ENCODE measurements at regions not wholly inside any gene's neighbourhood (a gene's known extent, or its start where the extent isn't known, plus 50 kb on each side); places are given as distances from the start of the nearest gene placed in this dataset.

DNA sequence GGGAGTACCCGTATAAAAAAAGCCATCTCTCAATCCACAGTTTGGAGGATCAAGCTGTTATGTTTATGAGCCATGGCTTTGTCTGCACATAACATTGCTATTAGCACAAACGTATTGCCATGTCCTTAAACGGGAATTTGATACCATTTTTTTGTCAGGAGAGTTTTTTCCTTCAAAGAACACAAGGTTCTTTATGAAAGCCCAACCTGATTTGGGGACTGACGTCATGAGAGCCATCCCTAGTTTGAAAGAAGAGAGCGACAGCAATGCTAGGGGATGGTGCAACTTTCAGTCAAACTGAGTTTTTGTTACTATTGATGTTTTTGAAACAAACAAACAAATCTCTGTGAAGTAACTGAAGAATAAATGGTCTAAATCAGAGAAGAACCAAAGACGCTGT lies 376.6 kb downstream of the EIPR1 start:
- no peak for DNase-seq (ENCODE audit: low spot score)
- no peak for FAIRE-seq

GRCh38 chr2:3000125-3000524 lies 377.5 kb downstream of the EIPR1 start:
- DNase-seq (ENCODE audit: low spot score) (no peak), FAIRE-seq (no peak)

- DNase-seq (ENCODE audit: low spot score): no peak
- no peak for FAIRE-seq
Measured at GRCh38 chr2:2998971-2999370, 378.6 kb downstream of the EIPR1 start.

- DNase-seq (ENCODE audit: low spot score) (no peak), FAIRE-seq (no peak)
Measured at GRCh38 chr2:2993172-2993692, 384.4 kb downstream of the EIPR1 start.

GRCh38 chr2:2992634-2993033 lies 385.0 kb downstream of the EIPR1 start:
- no peak for FAIRE-seq
- no peak for DNase-seq (ENCODE audit: low spot score)

GRCh38 chr2:2985020-2985419 lies 392.6 kb downstream of the EIPR1 start:
- no peak for DNase-seq (ENCODE audit: low spot score)
- FAIRE-seq: no peak

DNA sequence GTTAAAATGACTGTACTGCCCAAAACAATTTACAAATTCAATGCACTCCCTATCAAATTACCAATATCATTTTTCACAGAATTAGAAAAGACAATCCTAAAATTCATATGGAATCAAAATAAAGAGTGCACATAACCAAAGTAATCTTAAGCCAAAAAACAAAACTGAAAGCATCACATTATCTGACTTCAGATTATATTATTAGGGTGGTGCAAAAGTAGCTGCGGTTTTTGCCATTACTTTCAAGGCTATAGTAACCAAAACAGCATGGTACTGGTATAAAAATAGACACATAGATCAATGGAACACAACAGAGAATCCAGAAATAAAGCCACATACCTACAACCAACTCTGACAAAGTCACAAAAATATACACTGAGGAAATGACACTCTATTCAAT lies 396.6 kb downstream of the EIPR1 start:
- FAIRE-seq (no peak), DNase-seq (ENCODE audit: low spot score) (no peak)

DNA sequence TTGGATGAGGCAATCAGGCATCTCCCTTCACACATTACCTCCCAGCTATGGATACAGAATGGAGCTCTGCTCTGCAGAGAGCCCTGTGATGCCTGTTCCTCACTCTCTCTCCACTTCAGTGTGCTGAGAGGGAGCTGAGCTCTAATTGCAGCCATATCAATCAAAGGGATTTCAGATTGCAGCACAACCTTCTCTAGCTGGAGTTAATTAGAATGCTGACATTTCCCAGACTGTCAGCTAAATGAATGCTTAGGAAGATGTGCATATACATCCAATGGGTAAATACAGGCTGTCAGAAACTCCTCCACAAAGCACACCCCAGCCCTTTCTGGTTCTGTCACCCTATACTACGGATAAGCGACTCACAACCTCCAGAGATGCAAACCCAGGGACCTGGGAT lies 402.6 kb downstream of the EIPR1 start:
- DNase-seq (ENCODE audit: low spot score) (no peak), FAIRE-seq (no peak)

DNA sequence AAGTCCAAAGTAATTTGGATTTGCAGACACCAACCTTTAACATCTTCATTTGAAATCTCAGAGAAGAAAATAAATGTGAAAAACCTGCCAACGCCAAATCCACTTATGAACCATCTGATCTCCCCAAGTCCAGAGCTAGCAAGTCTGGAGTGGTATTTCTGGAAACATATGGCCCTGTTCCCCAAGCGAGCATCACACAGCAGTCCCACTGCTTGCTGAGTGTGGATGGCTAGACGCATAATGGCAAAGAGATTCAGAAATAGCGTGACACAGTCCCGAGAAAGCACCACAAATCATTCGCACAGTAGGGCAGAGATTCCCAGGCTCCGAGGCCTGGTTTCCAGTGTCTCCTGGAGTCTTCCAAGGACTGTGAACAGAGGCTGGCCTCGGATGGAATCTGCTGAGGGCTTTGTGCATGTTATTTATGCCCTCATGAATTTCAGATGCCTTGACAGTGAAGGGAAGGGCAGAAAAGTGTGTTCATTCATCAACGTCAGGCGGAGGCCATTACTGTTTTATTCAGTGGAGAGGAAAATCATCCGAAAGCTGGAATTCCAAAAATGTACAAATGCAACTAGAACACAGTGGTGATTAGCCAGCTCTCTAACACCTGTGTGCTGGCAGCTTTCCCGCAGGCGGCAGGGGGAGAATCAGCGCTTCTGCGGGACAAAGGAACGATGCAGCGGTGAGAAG lies 417.0 kb downstream of the EIPR1 start:
- FAIRE-seq (no peak), DNase-seq (ENCODE audit: low spot score) (no peak)

DNA sequence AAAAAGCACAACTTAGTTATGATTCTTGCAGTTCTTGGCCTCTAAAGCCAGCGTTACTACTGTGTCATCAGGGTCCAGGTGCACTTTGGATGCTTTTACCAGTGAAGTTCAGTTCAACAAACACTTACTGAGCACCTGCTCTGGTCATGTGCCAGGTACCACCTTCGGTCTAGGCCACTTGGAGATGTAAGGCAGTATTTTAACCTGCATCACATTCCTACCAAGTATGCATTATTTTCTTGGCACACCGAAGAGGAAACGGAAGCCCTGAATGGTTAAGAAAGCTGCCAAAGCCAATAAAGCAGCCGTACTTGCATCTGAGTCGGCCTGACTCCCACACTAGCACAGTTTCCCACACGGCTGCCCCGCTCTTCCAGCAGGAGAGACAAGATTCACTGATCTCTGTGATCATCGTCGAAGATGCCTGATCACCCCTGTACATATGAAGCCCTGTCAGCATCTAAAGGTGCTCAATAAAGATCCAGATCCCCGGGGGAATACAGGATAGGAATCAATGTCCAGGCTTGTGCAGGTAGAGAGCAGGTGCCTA lies 427.1 kb downstream of the EIPR1 start:
- FAIRE-seq (no peak), DNase-seq (ENCODE audit: low spot score) (no peak)

DNA sequence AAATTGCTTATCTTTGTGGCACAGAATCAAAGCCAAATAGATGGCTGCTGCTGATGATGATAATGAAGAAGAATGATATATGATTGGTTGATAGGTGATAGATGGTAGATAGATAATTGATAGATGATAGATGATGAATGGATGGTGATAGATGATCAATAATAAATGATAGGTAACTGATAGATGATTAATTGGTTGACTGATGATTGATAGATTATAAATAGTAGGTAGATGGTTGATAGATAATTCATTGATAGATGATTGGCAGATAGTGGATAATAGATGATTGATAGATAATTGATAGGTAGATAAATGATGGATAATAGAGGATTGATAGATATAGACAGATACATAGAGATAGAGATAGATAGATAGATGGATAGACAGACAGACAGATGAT lies 430.2 kb downstream of the EIPR1 start:
- FAIRE-seq (no peak), DNase-seq (ENCODE audit: low spot score) (no peak)

GRCh38 chr2:2942906-2943305 lies 434.7 kb downstream of the EIPR1 start:
- DNase-seq (ENCODE audit: low spot score): no peak
- no peak for FAIRE-seq

DNA sequence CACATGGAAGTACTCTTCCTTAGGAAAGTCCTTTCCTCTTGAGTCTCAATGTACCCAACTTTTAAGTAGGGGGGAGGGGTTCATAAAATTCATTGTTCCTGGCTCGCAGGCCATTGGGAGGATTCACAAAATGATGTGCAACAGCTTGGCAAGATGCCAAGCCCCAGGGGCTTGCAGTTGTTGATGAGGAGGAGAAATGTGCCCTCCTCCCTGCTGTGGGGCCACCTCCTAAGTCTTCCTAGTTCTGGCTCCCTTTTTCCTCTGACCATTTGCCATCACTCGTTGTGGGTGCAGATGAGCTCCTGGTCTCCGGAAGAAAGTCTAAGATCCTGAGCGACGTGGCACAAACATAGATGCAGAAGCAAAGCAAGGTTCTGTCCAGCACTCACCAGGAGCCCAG lies 435.4 kb downstream of the EIPR1 start:
- DNase-seq (ENCODE audit: low spot score) (no peak), FAIRE-seq (no peak)

- DNase-seq (ENCODE audit: low spot score): no peak
- FAIRE-seq: no peak
Measured at GRCh38 chr2:2941205-2941604, 436.4 kb downstream of the EIPR1 start.

GRCh38 chr2:2940702-2941101 lies 436.9 kb downstream of the EIPR1 start:
- FAIRE-seq (no peak), DNase-seq (ENCODE audit: low spot score) (no peak)

DNA sequence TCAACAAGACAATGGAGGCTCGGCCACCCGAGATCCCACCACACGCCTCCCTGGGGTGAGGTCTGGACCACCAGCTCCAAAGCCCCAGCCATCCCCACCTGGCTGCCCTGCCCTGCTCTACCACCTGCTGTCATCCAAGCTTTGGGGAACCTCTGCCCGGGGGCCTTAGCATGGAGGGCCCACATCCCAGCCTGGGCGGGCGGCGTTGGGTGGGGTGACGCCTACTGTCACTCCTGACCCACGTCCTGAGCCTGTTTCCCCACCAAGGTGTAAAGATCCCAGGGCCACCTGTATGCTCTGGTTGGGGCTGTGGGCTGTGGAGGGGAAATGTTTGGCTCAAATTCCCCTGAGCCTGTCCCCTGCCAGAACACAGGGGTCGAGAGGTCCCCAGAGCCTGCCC lies 437.6 kb downstream of the EIPR1 start:
- no peak for DNase-seq (ENCODE audit: low spot score)
- FAIRE-seq: no peak

- FAIRE-seq (no peak), DNase-seq (ENCODE audit: low spot score) (no peak)
Measured at GRCh38 chr2:2939078-2939795, 438.4 kb downstream of the EIPR1 start.

DNA sequence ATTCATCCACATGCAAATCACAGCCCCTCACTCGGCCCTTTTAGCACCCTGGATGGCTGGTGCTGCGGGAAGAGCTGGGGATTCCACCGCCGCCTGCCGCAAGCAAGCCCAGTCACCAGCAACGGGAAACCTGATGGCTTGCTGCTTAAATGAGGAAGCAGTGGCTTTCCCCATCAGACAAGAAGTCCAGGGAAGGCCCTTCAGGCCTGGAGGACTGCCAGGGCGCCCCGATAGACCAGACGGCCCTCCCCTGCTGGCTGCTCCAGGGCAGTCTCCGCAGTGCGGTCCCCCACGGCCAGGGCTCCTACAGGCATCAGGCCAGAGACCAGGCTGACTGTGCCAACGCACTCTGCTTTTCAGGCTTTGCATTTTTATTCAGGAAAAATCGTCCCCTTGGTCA lies 439.1 kb downstream of the EIPR1 start:
- FAIRE-seq (no peak), DNase-seq (ENCODE audit: low spot score) (no peak)

GRCh38 chr2:2935445-2936149 lies 442.0 kb downstream of the EIPR1 start:
- no peak for FAIRE-seq
- DNase-seq (ENCODE audit: low spot score): no peak

DNA sequence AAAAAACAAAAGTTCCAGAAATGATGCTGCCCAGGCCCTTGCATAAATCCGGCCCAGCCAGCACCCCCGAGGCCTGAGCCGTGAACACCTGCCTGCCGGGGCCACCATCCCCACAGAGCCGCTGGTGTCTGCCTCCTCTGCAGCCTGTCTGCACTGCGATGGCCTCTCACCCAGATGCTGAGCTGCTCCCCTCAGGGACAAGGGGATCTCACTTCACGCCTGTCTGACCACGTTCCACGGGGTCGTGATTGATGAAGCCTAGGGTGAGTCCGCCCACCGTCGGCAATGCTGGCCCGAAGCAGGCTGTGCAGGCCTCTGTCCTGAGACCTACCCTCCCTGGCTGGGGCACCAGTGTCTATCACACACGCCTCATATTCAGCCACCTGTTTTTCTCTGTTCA lies 444.2 kb downstream of the EIPR1 start:
- FAIRE-seq: no peak
- no peak for DNase-seq (ENCODE audit: low spot score)

DNA sequence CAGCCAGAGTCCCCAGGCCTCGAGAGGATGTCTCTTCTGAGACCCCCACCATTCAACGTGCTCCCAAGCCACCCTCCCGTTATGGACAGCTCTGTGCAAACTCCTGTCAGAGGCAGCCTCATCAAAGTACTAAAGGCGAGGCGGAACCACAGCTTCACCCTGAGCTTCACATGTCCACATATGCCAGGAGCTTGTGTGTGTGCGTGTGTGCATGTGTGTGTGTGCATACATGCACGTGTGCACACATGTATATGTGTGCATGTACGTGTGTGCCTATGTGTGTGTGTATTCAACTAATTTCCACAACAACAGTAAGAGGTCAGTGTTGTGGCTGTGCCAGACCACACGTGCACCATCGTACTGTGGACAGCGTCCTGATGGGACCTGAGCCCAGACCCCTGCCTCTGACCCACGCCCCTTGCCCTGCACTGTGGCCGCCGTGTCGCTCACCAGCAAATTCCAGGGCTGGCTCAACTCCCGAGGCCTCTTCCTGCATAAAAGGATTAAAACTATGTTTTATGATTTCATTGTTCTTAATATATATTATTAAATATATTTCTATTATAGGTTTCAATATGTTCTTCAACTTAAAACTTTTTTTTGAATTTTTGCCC lies 444.8 kb downstream of the EIPR1 start:
- DNase-seq (ENCODE audit: low spot score): no peak
- FAIRE-seq: no peak

GRCh38 chr2:2932189-2932588 lies 445.4 kb downstream of the EIPR1 start:
- FAIRE-seq: no peak

More at GRCh38 chr2:2932189-2932588, 445.4 kb downstream of the EIPR1 start:
- no peak for DNase-seq (ENCODE audit: low spot score)
